DND-41 (cell line): ENCODE measurements at regions not wholly inside any gene's neighbourhood (a gene's known extent, or its start where the extent isn't known, plus 50 kb on each side); places are given as distances from the start of the nearest gene placed in this dataset.

Experiments
- EZH2 ChIP-seq: IDR thresholded peaks from 3 replicates; pipeline ENCODE4 v1.6.1; 2012; ENCODE audit warnings: borderline replicate concordance, low read depth, mild to moderate bottlenecking, moderate library complexity, low read length, inconsistent platforms; ENCODE audit not compliant: severe bottlenecking
- TF ChIP-seq, protein P1 (sequence below): IDR thresholded peaks from 2 replicates; pipeline ENCODE4 v1.5.1; 2012; ENCODE audit warnings: borderline replicate concordance, low read length, moderate library complexity, mild to moderate bottlenecking; ENCODE audit not compliant: poor library complexity, severe bottlenecking; ENCODE audit errors: extremely low read depth

DNA sequence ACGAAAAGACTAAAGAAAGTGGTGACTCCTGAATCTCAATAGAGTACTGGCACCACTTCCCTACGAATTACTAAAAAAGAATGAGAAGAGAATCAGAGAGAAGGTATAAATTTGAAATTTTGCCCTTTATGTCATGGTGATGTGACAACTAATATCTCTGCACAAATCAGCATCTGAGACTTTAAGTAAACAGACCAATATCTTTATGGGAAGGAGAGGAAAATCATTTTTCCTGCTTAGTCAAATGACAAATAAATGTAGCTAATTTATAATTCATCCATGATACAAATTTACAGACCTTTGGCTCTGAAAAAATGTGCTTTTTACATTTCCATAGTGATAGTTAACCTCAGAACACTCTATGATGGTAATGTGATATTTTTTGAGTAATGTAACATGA is 424.8 kb upstream of the EPHA5 start:
- TF ChIP-seq, protein P1, sequence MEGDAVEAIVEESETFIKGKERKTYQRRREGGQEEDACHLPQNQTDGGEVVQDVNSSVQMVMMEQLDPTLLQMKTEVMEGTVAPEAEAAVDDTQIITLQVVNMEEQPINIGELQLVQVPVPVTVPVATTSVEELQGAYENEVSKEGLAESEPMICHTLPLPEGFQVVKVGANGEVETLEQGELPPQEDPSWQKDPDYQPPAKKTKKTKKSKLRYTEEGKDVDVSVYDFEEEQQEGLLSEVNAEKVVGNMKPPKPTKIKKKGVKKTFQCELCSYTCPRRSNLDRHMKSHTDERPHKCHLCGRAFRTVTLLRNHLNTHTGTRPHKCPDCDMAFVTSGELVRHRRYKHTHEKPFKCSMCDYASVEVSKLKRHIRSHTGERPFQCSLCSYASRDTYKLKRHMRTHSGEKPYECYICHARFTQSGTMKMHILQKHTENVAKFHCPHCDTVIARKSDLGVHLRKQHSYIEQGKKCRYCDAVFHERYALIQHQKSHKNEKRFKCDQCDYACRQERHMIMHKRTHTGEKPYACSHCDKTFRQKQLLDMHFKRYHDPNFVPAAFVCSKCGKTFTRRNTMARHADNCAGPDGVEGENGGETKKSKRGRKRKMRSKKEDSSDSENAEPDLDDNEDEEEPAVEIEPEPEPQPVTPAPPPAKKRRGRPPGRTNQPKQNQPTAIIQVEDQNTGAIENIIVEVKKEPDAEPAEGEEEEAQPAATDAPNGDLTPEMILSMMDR = no peak
- TF ChIP-seq EZH2 = no peak
